Keratinocyte (primary cell): ENCODE measurements at regions not wholly inside any gene's neighbourhood (a gene's known extent, or its start where the extent isn't known, plus 50 kb on each side); places are given as distances from the start of the nearest gene placed in this dataset.

Experiments used
- DNase-seq: peaks from one replicate; pipeline ENCODE4 v3.0.0-alpha.2; 2011; ENCODE audit warnings: low read depth, missing footprints, low spot score
- FAIRE-seq: peaks from 2 replicates; lab custom pipeline; 2011; peaks lifted over from hg19 to GRCh38; lab: Jason Lieb, UNC
- H2AFZ ChIP-seq: 2 replicates; pipeline ENCODE4 v1.6.0; 2012; ENCODE audit warnings: low read length, control low read depth, inconsistent platforms; ENCODE audit not compliant: control insufficient read depth
- H3K27ac ChIP-seq: 2 replicates; pipeline ENCODE4 v1.5.1; 2011; ENCODE audit warnings: low read length; ENCODE audit not compliant: control insufficient read depth, insufficient read depth
- H3K27me3 ChIP-seq: 3 replicates; pipeline ENCODE4 v1.6.0; 2011; ENCODE audit warnings: low read length; ENCODE audit not compliant: control insufficient read depth, insufficient read depth; ENCODE audit errors: extremely low read depth
- H3K36me3 ChIP-seq, 2 experiments: 2 replicates in 1 of 2; 3 replicates in 1 of 2; pipeline ENCODE4 v1.5.1; 2011; ENCODE audit warnings: low read length in 2 of 2, mild to moderate bottlenecking in 1 of 2; ENCODE audit not compliant: control insufficient read depth in 2 of 2, insufficient read depth in 2 of 2; ENCODE audit errors: extremely low read depth in 1 of 2
- H3K4me1 ChIP-seq: 3 replicates; pipeline ENCODE4 v1.5.1; 2011; ENCODE audit warnings: low read length; ENCODE audit not compliant: control insufficient read depth, insufficient read depth; ENCODE audit errors: extremely low read depth
- H3K4me2 ChIP-seq: 3 replicates; pipeline ENCODE4 v1.6.0; 2011; ENCODE audit warnings: low read depth, low read length; ENCODE audit not compliant: control insufficient read depth, insufficient read depth; ENCODE audit errors: extremely low read depth
- H3K4me3 ChIP-seq, 3 experiments: fragments of 200-600 bp in 1 of 3; sonication (generic) in 1 of 3; 2 replicates in 2 of 3; 3 replicates in 1 of 3; pipeline ENCODE4 v1.5.1; 2011 to 2016; ENCODE audit warnings: low read length in 3 of 3, mild to moderate bottlenecking in 3 of 3, control low read depth in 2 of 3, inconsistent platforms in 1 of 3, low read depth in 1 of 3, mixed read lengths in 1 of 3, mixed run types in 1 of 3, moderate library complexity in 1 of 3; ENCODE audit not compliant: control insufficient read depth in 2 of 3, insufficient read depth in 2 of 3; ENCODE audit errors: extremely low read depth in 1 of 3
- H3K79me2 ChIP-seq: 2 replicates; pipeline ENCODE4 v1.6.0; 2012; ENCODE audit warnings: low read length; ENCODE audit not compliant: control insufficient read depth, insufficient read depth
- H3K9ac ChIP-seq: 3 replicates; pipeline ENCODE4 v1.6.0; 2011; ENCODE audit warnings: low read length; ENCODE audit not compliant: control insufficient read depth, insufficient read depth; ENCODE audit errors: extremely low read depth
- H3K9me1 ChIP-seq: 3 replicates; pipeline ENCODE4 v1.6.0; 2011; ENCODE audit warnings: low read length; ENCODE audit not compliant: control insufficient read depth, insufficient read depth; ENCODE audit errors: extremely low read depth
- H3K9me3 ChIP-seq: 2 replicates; pipeline ENCODE4 v1.5.1; 2012; ENCODE audit warnings: low read depth, low read length; ENCODE audit not compliant: control insufficient read depth
- H4K20me1 ChIP-seq: 3 replicates; pipeline ENCODE4 v1.6.0; 2011; ENCODE audit warnings: low read length; ENCODE audit not compliant: control insufficient read depth, insufficient read depth; ENCODE audit errors: extremely low read depth
- CTCF ChIP-seq, 3 experiments: IDR thresholded peaks in 1 of 3; conservative IDR thresholded peaks in 1 of 3; optimal IDR thresholded peaks in 1 of 3; 2 replicates in 2 of 3; 3 replicates in 1 of 3; pipeline versions ENCODE3 to v1.5.1; 2011; ENCODE audit warnings: low read length in 3 of 3, mild to moderate bottlenecking in 3 of 3, moderate library complexity in 2 of 3, control low read depth in 1 of 3, inconsistent platforms in 1 of 3; ENCODE audit not compliant: insufficient read depth in 2 of 3; ENCODE audit errors: extremely low read depth in 1 of 3
- EZH2 ChIP-seq: IDR thresholded peaks from one replicate; pipeline ENCODE4 v1.6.1; 2012; ENCODE audit warnings: inconsistent platforms, mild to moderate bottlenecking, low read length, moderate library complexity
- dilution Hi-C: fragments of 300-500 bp; cut with MboI; formaldehyde crosslinking; loops from one replicate; pipeline ENCODE4 v1.7.0; 2020; ENCODE audit warnings: low sequenced_read_pairs; ENCODE audit not compliant: extremely low pct_ligation_motif_present

- no peak for FAIRE-seq
- no peak overlapping the region for H3K4me3 ChIP-seq
Observed at GRCh38 chr4:60432911-60433310, 767.2 kb upstream of the ADGRL3 start.

GRCh38 chr4:60443068-60443467 lies 757.1 kb upstream of the ADGRL3 start:
- no peaks in the 10 kb centered on the region for H3K36me3 ChIP-seq
- no peak overlapping the region for H2AFZ ChIP-seq
- no peak for DNase-seq
- H3K4me1 ChIP-seq, result no peaks in the 10 kb centered on the region
- H3K4me3 ChIP-seq, result no peak overlapping the region
- no peak for FAIRE-seq
- dilution Hi-C loops, result no loop called here
- no peak overlapping the region for H3K4me2 ChIP-seq
- H3K79me2 ChIP-seq, result no peaks in the 10 kb centered on the region
- TF ChIP-seq EZH2, result no peak
- TF ChIP-seq CTCF (optimal IDR thresholded peaks at IDR 0.05 in 1 of 3, IDR thresholded peaks at IDR 0.05 in 1 of 3, conservative IDR thresholded peaks at IDR 0.05 in 1 of 3; ENCODE audit: extremely low read depth in 1 of 3, insufficient read depth in 2 of 3, low read length in 3 of 3), result no peak
- H3K9me1 ChIP-seq, result no peaks in the 10 kb centered on the region
- H3K9me3 ChIP-seq, result no peaks in the 10 kb centered on the region
- no peak overlapping the region for H3K27ac ChIP-seq
- H3K27me3 ChIP-seq, result no peaks in the 10 kb centered on the region
- H3K9ac ChIP-seq, result no peak overlapping the region
- no peaks in the 10 kb centered on the region for H4K20me1 ChIP-seq

More at GRCh38 chr4:60432911-60433310, 767.2 kb upstream of the ADGRL3 start:
- dilution Hi-C loops, result no loop called here
- no peak overlapping the region for H3K4me2 ChIP-seq
- DNase-seq, result no peak
- no peaks in the 10 kb centered on the region for H3K9me3 ChIP-seq
- TF ChIP-seq CTCF (optimal IDR thresholded peaks at IDR 0.05 in 1 of 3, IDR thresholded peaks at IDR 0.05 in 1 of 3, conservative IDR thresholded peaks at IDR 0.05 in 1 of 3; ENCODE audit: extremely low read depth in 1 of 3, insufficient read depth in 2 of 3, low read length in 3 of 3) (no peak), EZH2 (no peak)
- no peak overlapping the region for H2AFZ ChIP-seq
- H3K79me2 ChIP-seq, result no peaks in the 10 kb centered on the region
- no peak overlapping the region for H3K9ac ChIP-seq
- no peaks in the 10 kb centered on the region for H3K9me1 ChIP-seq
- H3K27ac ChIP-seq, result no peak overlapping the region
- H3K4me1 ChIP-seq, result no peaks in the 10 kb centered on the region
- no peaks in the 10 kb centered on the region for H4K20me1 ChIP-seq
- H3K27me3 ChIP-seq, result no peaks in the 10 kb centered on the region
- H3K36me3 ChIP-seq, result no peaks in the 10 kb centered on the region
